Mesenchymal stem cell (in vitro differentiated cells and primary cell): ENCODE measurements at regions not wholly inside any gene's neighbourhood (a gene's known extent, or its start where the extent isn't known, plus 50 kb on each side); places are given as distances from the start of the nearest gene placed in this dataset.

Source experiments
- DNase-seq: peaks from one replicate; pipeline ENCODE4 v3.0.0-alpha.2; 2013
- H2AFZ ChIP-seq: one replicate; pipeline ENCODE4 v1.6.1; 2013; ENCODE audit warnings: low read depth, mild to moderate bottlenecking, control low read depth, inconsistent platforms, low read length, moderate library complexity
- H2AK5ac ChIP-seq: 2 replicates; pipeline ENCODE4 v1.6.1; 2013; ENCODE audit warnings: low read length, moderate library complexity, mild to moderate bottlenecking, inconsistent platforms; ENCODE audit not compliant: severe bottlenecking
- H2BK120ac ChIP-seq: one replicate; pipeline ENCODE4 v1.6.1; 2013; ENCODE audit warnings: low read depth, mild to moderate bottlenecking, inconsistent platforms, low read length, moderate library complexity
- H2BK12ac ChIP-seq, 2 experiments: one replicate each; pipeline ENCODE4 v1.6.1; 2013; ENCODE audit warnings: inconsistent platforms in 2 of 2, low read length in 2 of 2, mild to moderate bottlenecking in 2 of 2, moderate library complexity in 2 of 2, control low read depth in 1 of 2
- H2BK15ac ChIP-seq: one replicate; pipeline ENCODE4 v1.6.1; 2013; ENCODE audit warnings: mild to moderate bottlenecking, low read depth, inconsistent platforms; ENCODE audit not compliant: poor library complexity, severe bottlenecking
- H2BK5ac ChIP-seq: 2 replicates; pipeline ENCODE4 v1.6.1; 2013; ENCODE audit warnings: low read depth, mild to moderate bottlenecking, low read length, control low read depth, inconsistent platforms; ENCODE audit not compliant: poor library complexity, severe bottlenecking
- H3K14ac ChIP-seq, 2 experiments: one replicate each; pipeline ENCODE4 v1.6.1; 2013; ENCODE audit warnings: inconsistent platforms in 2 of 2, low read length in 2 of 2, control low read depth in 1 of 2, mild to moderate bottlenecking in 1 of 2, moderate library complexity in 1 of 2
- H3K18ac ChIP-seq, 2 experiments: one replicate each; pipeline ENCODE4 v1.6.1; 2013; ENCODE audit warnings: inconsistent platforms in 2 of 2, low read length in 2 of 2, control low read depth in 1 of 2, low read depth in 1 of 2, mild to moderate bottlenecking in 1 of 2
- H3K23ac ChIP-seq, 2 experiments: one replicate each; pipeline ENCODE4 v1.6.1; 2013; ENCODE audit warnings: inconsistent platforms in 2 of 2, low read length in 2 of 2, mild to moderate bottlenecking in 2 of 2, moderate library complexity in 2 of 2, control low read depth in 1 of 2
- H3K27ac ChIP-seq: 2 replicates; pipeline ENCODE4 v1.5.1; 2013; ENCODE audit warnings: mild to moderate bottlenecking, moderate library complexity, low read length, control low read depth, inconsistent platforms; ENCODE audit not compliant: poor library complexity, severe bottlenecking
- H3K27me3 ChIP-seq, 2 experiments: 2 replicates each; pipeline versions ENCODE4 v1.6.1 to v1.7.0; 2013; ENCODE audit warnings: low read length in 2 of 2, mild to moderate bottlenecking in 2 of 2, moderate library complexity in 2 of 2, control low read depth in 1 of 2, inconsistent platforms in 1 of 2; ENCODE audit not compliant: control insufficient read depth in 1 of 2, insufficient read depth in 1 of 2
- H3K36me3 ChIP-seq, 2 experiments: 2 replicates each; pipeline versions ENCODE4 v1.6.1 to v1.7.0; 2013; ENCODE audit warnings: low read length in 2 of 2, control low read depth in 1 of 2, inconsistent platforms in 1 of 2, low read depth in 1 of 2, mild to moderate bottlenecking in 1 of 2; ENCODE audit not compliant: insufficient read depth in 2 of 2, control insufficient read depth in 1 of 2
- H3K4ac ChIP-seq, 2 experiments: one replicate each; pipeline ENCODE4 v1.6.1; 2013; ENCODE audit warnings: inconsistent platforms in 2 of 2, low read length in 2 of 2, mild to moderate bottlenecking in 2 of 2, moderate library complexity in 2 of 2, control low read depth in 1 of 2, low read depth in 1 of 2
- H3K4me1 ChIP-seq: 2 replicates; pipeline ENCODE4 v1.6.1; 2013; ENCODE audit warnings: low read depth, low read length, control low read depth; ENCODE audit not compliant: control insufficient read depth, insufficient read depth
- H3K4me2 ChIP-seq: 2 replicates; pipeline ENCODE4 v1.6.1; 2013; ENCODE audit warnings: low read length, mild to moderate bottlenecking, inconsistent platforms; ENCODE audit not compliant: poor library complexity, severe bottlenecking
- H3K4me3 ChIP-seq, 2 experiments: 2 replicates each; pipeline versions ENCODE4 v1.5.1 to v1.7.0; 2013; ENCODE audit warnings: low read length in 2 of 2, mild to moderate bottlenecking in 2 of 2, control low read depth in 1 of 2, low read depth in 1 of 2; ENCODE audit not compliant: insufficient read depth in 1 of 2
- H3K79me1 ChIP-seq: replicated peaks from 2 replicates; pipeline ENCODE4 v1.6.1; 2013; ENCODE audit warnings: mild to moderate bottlenecking, control low read depth, low read length, inconsistent platforms; ENCODE audit not compliant: poor library complexity, severe bottlenecking
- H3K9ac ChIP-seq: 2 replicates; pipeline ENCODE4 v1.7.0; 2013; ENCODE audit warnings: mild to moderate bottlenecking, low read length, moderate library complexity
- H3K9me3 ChIP-seq: 2 replicates; pipeline ENCODE4 v1.7.0; 2013; ENCODE audit warnings: mild to moderate bottlenecking, low read length; ENCODE audit not compliant: control insufficient read depth
- H4K8ac ChIP-seq: one replicate; pipeline ENCODE4 v1.6.1; 2013; ENCODE audit warnings: inconsistent platforms, mild to moderate bottlenecking, low read length, moderate library complexity
- H4K91ac ChIP-seq: one replicate; pipeline ENCODE4 v1.6.1; 2013; ENCODE audit warnings: mild to moderate bottlenecking, low read length, inconsistent platforms
- WGBS: methylation state at CpG from one replicate; pipeline ENCODE4 v1.1.7; 2013; ENCODE audit warnings: mixed read lengths; 5-methylcytosine and 5-hydroxymethylcytosine counted together

DNA sequence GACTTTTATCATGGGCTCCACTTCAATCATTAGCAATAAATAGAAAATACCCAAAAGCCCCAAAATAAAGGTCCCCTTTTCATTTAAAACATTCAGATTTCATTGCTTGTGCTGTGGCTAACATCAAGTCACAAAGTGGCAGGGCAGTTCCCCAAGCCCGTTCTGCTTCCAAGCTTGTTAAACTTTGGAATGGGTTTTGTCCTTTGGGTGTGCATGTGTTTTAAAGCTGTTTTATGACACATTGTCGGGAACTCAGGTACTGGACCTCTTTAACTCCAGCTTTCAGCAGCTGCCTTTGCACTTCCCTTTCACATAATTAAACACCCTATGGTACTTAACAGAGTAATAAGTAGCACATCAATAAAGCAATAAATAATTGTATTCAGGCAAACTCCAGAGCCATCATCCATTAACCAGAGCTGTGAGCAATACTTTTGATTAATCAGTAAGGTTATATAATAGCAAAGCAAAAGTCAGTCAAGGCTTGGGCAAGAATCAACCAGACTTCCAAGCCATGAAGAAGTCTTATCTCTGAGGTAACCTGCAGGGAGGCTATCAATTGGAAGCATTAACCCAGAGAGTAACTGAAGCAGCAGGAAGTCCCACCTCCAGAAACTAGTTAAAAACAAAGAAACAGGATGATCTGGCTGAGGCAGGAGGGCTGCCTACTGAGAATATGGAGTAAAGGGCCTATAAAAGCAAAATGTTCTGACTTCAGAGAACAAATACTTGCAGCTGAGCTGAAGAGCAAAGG is 56.1 kb upstream of the ARID5B start:
- H4K8ac ChIP-seq, result no peak overlapping the region
- H4K91ac ChIP-seq, result no peak overlapping the region
- H2BK12ac ChIP-seq, result no peak overlapping the region
- H3K27ac ChIP-seq, result peak overlapping the region; percentile 13
- H3K9ac ChIP-seq, result no peak overlapping the region
- no peak overlapping the region for H3K4me2 ChIP-seq
- H3K79me1 ChIP-seq, result no peaks in the 10 kb centered on the region
- no peak overlapping the region for H3K18ac ChIP-seq
- H3K4me1 ChIP-seq, result peaks cover 8% of the 10 kb centered on the region
- no peak overlapping the region for H2BK120ac ChIP-seq
- WGBS, result 35% methylated on average over 2 of the region's 2 CpGs
- no peak overlapping the region for H2AFZ ChIP-seq
- no peaks in the 10 kb centered on the region for H3K27me3 ChIP-seq
- no peak overlapping the region for H2AK5ac ChIP-seq
- H2BK5ac ChIP-seq, result no peak overlapping the region
- H3K23ac ChIP-seq, result no peak overlapping the region
- no peaks in the 10 kb centered on the region for H3K9me3 ChIP-seq
- no peak overlapping the region for H3K4ac ChIP-seq
- no peak for DNase-seq
- no peak overlapping the region for H3K4me3 ChIP-seq
- H3K36me3 ChIP-seq, result no peaks in the 10 kb centered on the region
- no peak overlapping the region for H2BK15ac ChIP-seq
- no peak overlapping the region for H3K14ac ChIP-seq

DNA sequence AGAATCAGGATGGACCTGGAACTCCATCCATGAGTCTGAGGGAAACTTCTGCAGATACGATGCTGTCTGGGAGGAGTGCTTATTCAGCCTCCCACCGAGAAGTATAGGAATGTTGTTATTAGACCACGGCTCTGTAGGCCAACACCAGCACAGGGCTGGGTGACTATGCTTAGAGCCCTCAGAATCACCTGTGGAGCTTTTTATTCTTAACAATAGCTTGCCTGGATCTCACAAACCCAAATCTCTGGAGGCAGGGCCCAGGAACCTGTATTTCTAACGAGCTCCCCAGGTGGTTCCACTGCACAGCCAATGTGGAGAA is 55.6 kb upstream of the ARID5B start:
- H2BK15ac ChIP-seq, result no peak overlapping the region
- H2AK5ac ChIP-seq, result no peak overlapping the region

DNA sequence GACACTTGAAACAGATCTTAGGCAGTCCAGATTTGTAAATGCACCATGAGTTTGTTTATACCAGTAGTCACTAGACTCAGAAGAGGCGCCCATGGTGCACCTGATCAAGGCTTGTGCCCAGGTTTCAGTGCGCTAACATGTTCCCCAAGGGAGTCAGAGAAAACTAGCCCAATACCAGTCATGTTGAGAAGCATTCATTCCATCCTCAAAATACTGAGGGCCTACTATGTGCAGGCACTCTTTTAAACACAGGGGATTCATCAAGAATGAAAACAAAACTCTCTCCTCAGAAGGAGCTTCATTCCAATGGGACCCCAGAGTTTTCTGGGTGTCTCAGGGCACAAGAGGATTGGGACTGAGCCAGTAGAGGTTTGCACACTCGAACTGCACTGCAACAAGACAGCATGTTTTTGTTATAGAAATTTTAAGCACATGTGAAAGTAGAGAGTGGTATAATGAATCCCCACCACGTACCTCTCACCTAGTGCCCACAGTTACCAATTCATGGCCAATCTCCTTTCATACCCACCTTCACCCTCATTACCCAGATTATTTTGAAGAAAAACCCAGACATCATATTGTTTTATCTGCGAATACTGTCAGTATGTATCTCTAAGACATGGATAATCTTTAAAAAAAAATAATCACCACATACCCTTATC is 55.0 kb upstream of the ARID5B start:
- Histone ChIP-seq H3K4me1 (peaks cover 8% of the 10 kb centered on the region), H2BK12ac (no peak overlapping the region), H2BK5ac (no peak overlapping the region), H4K91ac (no peak overlapping the region), H3K18ac (no peak overlapping the region), H3K4me2 (no peak overlapping the region), H3K27me3 (no peaks in the 10 kb centered on the region), H2BK120ac (no peak overlapping the region), H3K14ac (no peak overlapping the region), H3K9ac (no peak overlapping the region), H3K23ac (no peak overlapping the region), H3K4me3 (no peak overlapping the region), H4K8ac (no peak overlapping the region), H3K79me1 (no peaks in the 10 kb centered on the region), H3K27ac (no peak overlapping the region), H2BK15ac (no peak overlapping the region), H3K9me3 (no peaks in the 10 kb centered on the region), H3K36me3 (no peaks in the 10 kb centered on the region), H2AFZ (no peak overlapping the region), H3K4ac (no peak overlapping the region), H2AK5ac (no peak overlapping the region)
- DNase-seq, result no peak
- WGBS, result 89% methylated on average over 3 of the region's 5 CpGs

More for the DNA sequence above, 55.6 kb upstream of the ARID5B start:
- Histone ChIP-seq H4K8ac (no peak overlapping the region), H3K79me1 (no peaks in the 10 kb centered on the region), H3K4ac (no peak overlapping the region), H3K14ac (no peak overlapping the region), H4K91ac (no peak overlapping the region), H3K36me3 (no peaks in the 10 kb centered on the region), H3K23ac (no peak overlapping the region), H2BK12ac (no peak overlapping the region), H3K4me1 (peaks cover 8% of the 10 kb centered on the region), H3K4me2 (no peak overlapping the region), H3K18ac (no peak overlapping the region), H3K27ac (peak overlapping the region; percentile 13), H3K9ac (no peak overlapping the region), H3K27me3 (no peaks in the 10 kb centered on the region), H3K4me3 (no peak overlapping the region), H2AFZ (no peak overlapping the region), H3K9me3 (no peaks in the 10 kb centered on the region), H2BK120ac (no peak overlapping the region), H2BK5ac (no peak overlapping the region)
- 69% methylated on average over 4 of the region's 4 CpGs for whole genome bisulfite sequencing
- no peak for DNase-seq

DNA sequence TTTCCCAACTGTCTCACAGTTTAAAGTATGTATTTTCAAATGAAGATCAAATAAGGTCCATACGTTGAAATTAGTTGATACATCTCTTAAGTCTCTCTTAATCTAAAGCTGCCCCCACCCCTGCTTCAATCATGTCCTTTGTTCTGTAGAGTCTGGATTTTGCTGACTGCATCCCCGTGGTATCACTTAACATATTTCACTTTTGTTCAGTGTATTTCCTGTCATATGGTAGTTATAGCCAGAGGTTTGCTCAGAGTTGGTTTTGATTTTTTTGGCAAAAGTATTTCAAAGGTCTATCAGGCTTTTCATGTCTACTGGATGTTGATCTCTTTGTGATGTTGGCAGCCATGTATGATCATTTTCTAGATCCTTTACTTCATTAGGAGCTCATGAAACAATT is 54.4 kb upstream of the ARID5B start:
- H3K18ac ChIP-seq, result no peak overlapping the region
- H3K36me3 ChIP-seq, result no peaks in the 10 kb centered on the region
- H2BK15ac ChIP-seq, result no peak overlapping the region
- H4K91ac ChIP-seq, result no peak overlapping the region
- no peak overlapping the region for H2BK12ac ChIP-seq
- H3K27ac ChIP-seq, result no peak overlapping the region
- no peak overlapping the region for H2AK5ac ChIP-seq
- H3K27me3 ChIP-seq, result no peaks in the 10 kb centered on the region
- peaks cover 8% of the 10 kb centered on the region for H3K4me1 ChIP-seq
- H3K14ac ChIP-seq, result no peak overlapping the region
- H3K4ac ChIP-seq, result no peak overlapping the region
- H3K9me3 ChIP-seq, result no peaks in the 10 kb centered on the region
- H3K4me3 ChIP-seq, result no peak overlapping the region
- DNase-seq, result no peak
- no peaks in the 10 kb centered on the region for H3K79me1 ChIP-seq
- no peak overlapping the region for H2AFZ ChIP-seq
- WGBS, result 71% methylated on average over 1 of the region's 2 CpGs
- no peak overlapping the region for H3K9ac ChIP-seq
- no peak overlapping the region for H3K4me2 ChIP-seq
- no peak overlapping the region for H2BK120ac ChIP-seq
- H3K23ac ChIP-seq, result no peak overlapping the region
- no peak overlapping the region for H4K8ac ChIP-seq
- no peak overlapping the region for H2BK5ac ChIP-seq
